AG20443 (cell line): ENCODE measurements at regions not wholly inside any gene's neighbourhood (a gene's known extent, or its start where the extent isn't known, plus 50 kb on each side); places are given as distances from the start of the nearest gene placed in this dataset.
A peak's percentile ranks its signal among the peaks of the same experiment; 100 is the strongest.
"Not testable (repeated sequence)": the region's sequence is repeated elsewhere in the genome, so short reads cannot be mapped to it uniquely, and the experiment has no call there.

ENCODE experiments used
- DNase-seq: peaks from one replicate; pipeline ENCODE4 v3.0.0; 2012; ENCODE audit warnings: low spot score, mixed read lengths

DNA sequence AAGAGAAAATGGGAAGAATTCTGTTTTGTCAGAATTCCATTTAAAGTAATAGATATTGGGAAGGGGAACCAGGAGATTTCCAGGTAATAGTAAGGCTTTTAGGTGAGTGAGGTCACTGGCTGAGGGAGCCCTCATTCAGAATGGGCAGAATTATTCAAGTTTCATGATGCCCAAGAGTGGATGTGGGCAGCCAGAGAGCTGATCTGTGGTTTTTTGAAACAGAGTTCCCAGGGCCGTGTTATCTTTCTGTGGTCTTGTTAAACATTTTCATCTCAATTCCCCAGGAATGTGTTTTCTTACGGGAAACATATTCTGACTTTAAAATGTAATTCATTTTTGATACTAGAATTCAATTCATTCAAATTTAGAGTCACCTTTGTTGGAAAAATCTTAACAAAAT is 182.0 kb upstream of the AADAT start:
- no peak for DNase-seq

DNA sequence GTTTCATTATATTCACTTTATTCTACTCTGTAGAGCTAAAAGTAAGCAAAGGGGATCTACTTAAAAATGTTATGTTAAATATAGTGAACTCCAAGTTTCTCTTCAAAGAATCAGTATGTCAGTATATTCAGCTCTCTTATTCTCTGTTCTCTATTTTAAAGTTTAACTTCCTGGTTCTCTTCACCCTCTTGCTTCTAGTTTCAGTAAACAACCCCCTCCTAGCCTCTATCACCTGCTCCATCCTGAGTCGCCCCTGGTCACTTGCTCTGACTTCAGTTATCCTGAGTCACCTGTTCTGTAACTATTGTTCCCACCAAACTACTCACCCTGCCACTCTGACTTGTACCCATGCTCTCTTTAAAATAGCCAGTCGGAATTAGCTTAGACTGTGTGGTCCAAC is 180.9 kb upstream of the AADAT start:
- no peak for DNase-seq

DNA sequence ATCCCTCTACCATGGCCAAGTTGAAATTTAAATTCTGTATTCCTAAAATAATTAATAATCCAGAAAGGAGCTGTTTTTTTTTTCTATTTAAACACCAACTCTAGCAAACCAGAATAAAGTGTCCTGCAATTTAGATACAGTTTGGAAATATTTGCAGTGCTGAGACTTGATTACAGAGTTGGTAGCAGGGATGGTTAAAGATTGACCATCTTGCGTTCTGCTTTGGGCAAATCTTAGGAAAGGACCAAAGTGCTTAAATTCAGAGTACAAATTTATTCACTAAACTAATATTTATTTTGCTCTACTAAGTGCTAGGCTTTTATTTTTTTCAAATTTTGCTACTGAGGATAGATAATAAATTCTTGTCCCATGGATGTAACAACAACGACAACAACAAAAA is 180.2 kb upstream of the AADAT start:
- DNase-seq, result no peak

DNA sequence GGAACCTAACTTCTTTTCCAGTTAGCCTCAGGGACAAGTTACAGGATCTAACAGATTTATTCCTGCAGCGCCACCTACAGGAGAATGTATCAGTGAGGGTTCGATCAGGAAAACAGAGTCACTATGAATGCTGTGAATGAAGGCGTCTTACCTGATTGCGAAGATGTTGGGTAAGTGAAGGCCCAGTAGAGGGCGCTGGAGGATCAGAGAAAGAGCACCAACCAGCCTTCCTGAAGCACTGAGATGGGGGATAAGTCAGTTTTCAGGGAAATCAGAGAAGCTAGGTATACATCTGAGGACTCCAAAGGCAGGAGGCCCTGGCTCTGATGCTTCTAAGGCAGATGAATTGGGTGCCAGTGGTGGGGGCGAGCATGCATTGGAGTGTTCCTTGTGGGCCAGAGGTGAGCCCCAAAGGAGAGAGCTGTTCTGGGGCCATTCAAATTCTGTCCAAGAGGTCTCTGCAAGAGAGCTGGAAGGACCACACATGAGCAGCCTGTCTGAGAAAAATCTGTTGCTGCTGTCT is 169.9 kb upstream of the AADAT start:
- DNase-seq, result peak; percentile 49

GRCh38 chr4:170256807-170257206 is 167.1 kb upstream of the AADAT start:
- no peak for DNase-seq

DNA sequence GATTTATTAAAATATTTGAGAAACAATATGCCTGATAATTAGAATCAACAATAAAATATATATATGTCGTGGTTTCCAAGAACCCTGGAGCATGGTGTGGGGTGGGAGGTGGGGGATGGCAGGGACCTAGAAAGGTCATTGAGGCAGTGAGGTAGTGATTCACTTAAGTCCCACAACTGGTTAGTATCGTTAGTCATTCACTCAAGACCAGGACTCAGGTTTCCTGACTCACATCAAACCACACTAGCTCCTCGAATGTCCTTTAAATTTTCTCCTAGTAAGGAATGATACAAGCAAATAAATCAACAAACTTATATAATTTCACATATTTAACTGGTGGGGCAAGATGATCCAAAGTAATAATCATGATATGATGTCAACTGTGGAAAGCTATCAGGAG is 158.8 kb upstream of the AADAT start:
- DNase-seq, result no peak

- no peak for DNase-seq
Observed at GRCh38 chr4:170248029-170248428, 158.3 kb upstream of the AADAT start.

GRCh38 chr4:170247596-170247995 is 157.8 kb upstream of the AADAT start:
- no peak for DNase-seq

DNA sequence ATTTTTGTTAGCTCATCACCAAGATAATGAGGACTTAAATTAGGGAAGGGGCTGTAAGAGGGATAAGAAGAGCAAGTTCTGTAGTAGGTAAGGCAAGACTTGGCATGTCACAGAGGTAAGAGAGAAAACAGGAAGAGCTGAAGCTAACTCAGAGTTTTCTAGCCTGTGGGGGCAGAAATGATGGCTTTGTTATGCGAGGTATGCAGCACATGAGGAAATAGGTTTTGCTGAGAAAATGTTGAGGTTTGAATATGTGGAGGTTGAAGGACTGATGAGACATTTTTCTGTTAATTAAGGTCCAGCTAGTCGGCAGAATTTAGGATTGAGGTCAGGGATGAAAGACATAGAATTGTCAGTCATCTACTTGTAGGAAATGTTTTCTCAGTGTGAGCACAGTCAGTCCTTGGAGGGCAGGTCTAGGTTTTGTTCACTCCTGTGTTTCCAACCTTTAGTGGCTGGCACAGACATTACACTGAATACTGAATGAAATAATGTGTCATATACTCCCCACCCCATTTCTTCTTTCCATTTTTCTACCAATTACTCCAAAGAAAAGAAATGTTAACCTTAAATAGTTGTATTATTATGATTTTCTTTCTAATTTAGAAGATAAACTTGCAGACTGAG is 154.0 kb upstream of the AADAT start:
- no peak for DNase-seq

DNA sequence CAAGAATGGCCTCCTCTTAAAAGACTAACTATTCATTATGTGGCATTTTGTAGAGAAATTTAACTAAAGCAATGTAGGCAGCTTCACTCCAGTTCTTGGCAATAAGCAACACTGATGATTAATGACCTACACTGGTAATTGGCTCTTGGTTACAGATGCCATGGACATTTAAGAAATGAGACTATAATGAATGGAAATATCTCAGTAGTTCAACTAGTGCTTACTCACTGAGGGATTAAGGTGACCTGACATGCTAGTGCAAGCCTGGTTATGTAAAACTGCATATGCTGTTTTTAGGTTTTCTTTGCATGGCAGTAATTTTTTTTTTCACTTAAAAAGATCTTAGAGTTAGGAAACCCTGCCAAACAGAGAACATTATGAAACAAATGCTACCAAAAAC is 152.7 kb upstream of the AADAT start:
- no peak for DNase-seq

DNA sequence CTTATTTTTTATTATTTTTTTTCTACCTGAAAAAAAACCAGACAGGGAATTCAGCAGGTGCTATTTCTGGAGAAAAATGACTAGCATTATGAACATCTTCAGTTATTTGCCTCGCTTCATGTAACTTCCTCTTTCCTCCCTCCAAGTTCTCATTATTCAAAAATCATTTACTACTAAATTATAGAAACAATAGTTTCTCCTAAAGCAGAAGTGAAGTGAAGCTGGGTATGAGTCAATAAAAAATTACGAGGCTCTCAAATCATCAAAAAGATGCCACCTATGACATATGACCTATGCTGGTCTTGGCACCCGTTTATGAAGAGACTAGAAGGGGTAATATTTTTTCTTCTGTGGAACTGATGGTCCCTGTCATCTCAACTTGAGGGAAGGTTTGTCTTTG is 145.0 kb upstream of the AADAT start:
- no peak for DNase-seq

- no peak for DNase-seq
Observed at GRCh38 chr4:170231377-170231776, 141.6 kb upstream of the AADAT start.

- no peak for DNase-seq
Observed at GRCh38 chr4:170230242-170230641, 140.5 kb upstream of the AADAT start.

DNA sequence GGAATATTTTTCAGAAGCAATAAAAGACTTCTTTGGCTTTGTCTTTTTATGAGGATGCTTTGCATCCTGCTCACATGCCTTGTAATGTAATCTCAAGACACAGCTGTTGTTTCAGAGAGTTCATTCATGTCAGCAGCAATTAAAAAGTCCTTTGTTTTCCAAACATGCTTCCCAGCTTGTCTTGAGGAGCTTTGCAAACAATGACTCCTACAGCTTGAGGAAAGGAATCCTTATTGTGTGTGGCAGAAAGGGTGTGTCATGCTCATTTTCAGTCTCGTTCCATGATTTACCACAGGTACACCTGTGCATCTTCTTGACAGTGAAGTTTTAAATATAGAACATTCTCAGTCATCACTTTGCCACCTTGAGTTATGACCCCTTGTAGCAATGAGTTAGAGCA is 139.2 kb upstream of the AADAT start:
- no peak for DNase-seq

DNA sequence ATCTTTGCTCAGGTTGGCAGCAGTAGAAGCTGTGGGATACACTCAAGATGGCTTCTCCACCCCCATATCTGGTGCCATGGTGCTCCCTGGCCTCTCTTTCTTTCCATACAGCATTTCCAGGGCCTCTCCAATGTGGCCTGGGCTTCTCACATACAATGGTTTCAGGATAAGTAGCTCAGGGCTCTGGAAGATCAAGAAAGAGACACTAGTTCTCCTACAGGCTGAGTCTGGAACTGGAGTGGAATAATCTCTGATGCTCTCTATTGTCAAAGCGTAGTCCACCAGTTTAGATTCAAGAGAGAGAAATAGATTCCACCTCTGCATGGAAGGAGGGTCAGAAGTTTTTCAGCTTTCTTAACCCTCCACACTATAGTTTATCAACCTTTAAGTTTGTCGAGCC is 138.2 kb upstream of the AADAT start:
- DNase-seq, result no peak

- no peak for DNase-seq
Observed at GRCh38 chr4:170226288-170226687, 136.5 kb upstream of the AADAT start.

GRCh38 chr4:170214731-170215130 is 125.0 kb upstream of the AADAT start:
- DNase-seq, result no peak

DNA sequence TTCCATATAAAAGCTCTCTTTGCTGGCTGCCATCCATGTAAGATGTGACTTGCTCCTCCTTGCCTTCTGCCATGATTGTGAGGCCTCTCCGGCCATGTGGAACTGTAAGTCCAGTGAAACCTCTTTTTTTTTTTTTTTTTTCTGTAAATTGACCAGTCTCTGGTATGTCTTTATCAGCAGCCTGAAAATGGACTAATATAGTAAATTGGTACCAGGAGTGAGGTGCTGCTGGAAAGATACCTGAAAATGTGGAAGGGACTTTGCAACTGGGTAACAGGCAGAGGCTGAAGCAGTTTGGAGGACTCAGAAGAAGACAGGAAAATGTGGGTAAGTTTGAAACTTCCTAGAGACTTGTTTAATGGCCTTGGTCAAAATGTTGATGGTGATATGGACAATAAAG is 124.3 kb upstream of the AADAT start:
- no peak for DNase-seq

GRCh38 chr4:170202721-170203120 is 113.0 kb upstream of the AADAT start:
- DNase-seq, result no peak

DNA sequence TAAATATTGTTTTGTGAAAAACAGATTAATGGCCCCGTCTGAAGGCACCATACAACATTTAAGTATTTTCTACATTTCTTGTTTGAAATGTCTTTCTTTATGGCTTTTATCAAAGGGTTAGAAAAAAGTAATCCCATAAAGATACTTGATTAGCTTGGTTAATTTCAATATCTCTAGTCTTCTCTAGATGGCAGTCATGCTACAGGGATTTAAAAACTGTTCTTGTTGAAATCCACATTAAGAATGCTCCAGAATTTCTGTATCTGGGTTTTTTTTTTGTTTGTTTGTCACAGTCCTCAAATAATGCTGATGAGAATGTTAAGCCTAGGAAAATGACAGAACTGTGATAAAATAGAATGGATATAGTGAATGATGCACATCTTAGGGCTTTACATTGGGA is 109.0 kb upstream of the AADAT start:
- no peak for DNase-seq

DNA sequence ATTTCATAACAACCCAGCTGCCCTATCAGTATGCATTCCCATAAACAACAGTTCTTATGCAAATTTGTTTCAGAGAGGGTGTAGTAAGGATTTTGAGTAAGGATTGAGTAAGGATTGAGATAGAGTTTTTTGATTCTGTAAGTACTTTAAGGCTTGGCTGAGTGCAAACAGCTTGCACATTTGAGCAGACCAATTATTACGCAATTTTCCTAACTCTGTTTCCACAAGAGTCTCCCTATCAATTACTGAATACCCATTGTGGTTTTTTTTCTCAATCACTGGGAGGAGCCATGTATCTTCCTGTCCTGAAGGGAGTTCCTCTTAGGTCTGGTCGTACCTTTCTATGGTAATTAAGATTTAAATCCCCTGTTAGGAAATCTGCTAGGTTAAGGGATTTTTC is 105.0 kb upstream of the AADAT start:
- not testable (repeated sequence) for DNase-seq

DNA sequence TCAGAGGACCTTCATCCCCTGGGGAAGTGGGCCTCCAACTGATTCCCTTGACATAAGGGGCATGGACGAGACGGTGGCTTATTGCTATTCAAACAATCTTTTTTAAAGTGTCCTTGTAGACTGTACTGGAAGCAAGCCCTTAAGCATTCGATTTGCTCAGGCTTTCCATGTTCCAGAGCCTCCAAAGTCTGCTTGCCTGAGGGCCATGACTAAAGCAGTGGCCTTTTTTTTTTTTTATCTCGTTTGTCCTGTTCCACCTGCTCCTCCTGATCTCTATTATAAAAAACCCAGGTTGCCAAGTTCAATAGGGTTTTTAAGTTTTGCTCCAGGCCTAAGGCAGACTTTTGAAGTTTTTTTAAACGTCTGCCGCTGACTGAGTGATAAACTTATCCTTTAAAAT is 103.7 kb upstream of the AADAT start:
- DNase-seq, result no peak

GRCh38 chr4:170190265-170190664 is 100.5 kb upstream of the AADAT start:
- DNase-seq, result no peak

GRCh38 chr4:170170861-170171260 is 81.1 kb upstream of the AADAT start:
- DNase-seq, result no peak

- DNase-seq, result no peak
Observed at GRCh38 chr4:170169699-170170098, 79.9 kb upstream of the AADAT start.
